DND-41 (cell line): ENCODE measurements at regions not wholly inside any gene's neighbourhood (a gene's known extent, or its start where the extent isn't known, plus 50 kb on each side); places are given as distances from the start of the nearest gene placed in this dataset.
A peak's percentile ranks its signal among the peaks of the same experiment; 100 is the strongest.

Experiments used
- ATAC-seq: fragments of 200-7000 bp; cut with Tn5 transposase; 3 replicates; pipeline ENCODE4 v1.9.1; 2021; ENCODE audit warnings: low read depth; ENCODE audit not compliant: insufficient read depth
- DNase-seq: peaks from one replicate; pipeline ENCODE4 v3.0.0-alpha.2; 2020
- H2AFZ ChIP-seq: 2 replicates; pipeline ENCODE4 v1.6.0; 2012; ENCODE audit warnings: low read depth, low read length
- H3K27ac ChIP-seq: 2 replicates; pipeline ENCODE4 v1.5.1; 2012; ENCODE audit warnings: low read length, inconsistent platforms
- H3K27me3 ChIP-seq: fragments of 200-600 bp; sonication (generic); 2 replicates; pipeline ENCODE4 v1.6.0; 2012; ENCODE audit warnings: low read length, mild to moderate bottlenecking, inconsistent platforms; ENCODE audit not compliant: insufficient read depth, poor library complexity
- H3K36me3 ChIP-seq: 2 replicates; pipeline ENCODE4 v1.5.1; 2012; ENCODE audit warnings: low read length, inconsistent platforms; ENCODE audit not compliant: insufficient read depth
- H3K4me1 ChIP-seq: 2 replicates; pipeline ENCODE4 v1.5.1; 2012; ENCODE audit warnings: mild to moderate bottlenecking, low read length; ENCODE audit not compliant: insufficient read depth
- H3K4me2 ChIP-seq: 2 replicates; pipeline ENCODE4 v1.6.0; 2012; ENCODE audit warnings: mild to moderate bottlenecking, moderate library complexity, low read length, inconsistent platforms; ENCODE audit not compliant: insufficient read depth
- H3K4me3 ChIP-seq, 2 experiments: fragments of 200-600 bp in 1 of 2; shearing (Covaris generic) in 1 of 2; 2 replicates each; pipeline ENCODE4 v1.5.1; 2012 to 2016; ENCODE audit warnings: inconsistent platforms in 2 of 2, low read length in 2 of 2, mild to moderate bottlenecking in 2 of 2, low read depth in 1 of 2, moderate library complexity in 1 of 2
- H3K79me2 ChIP-seq: 2 replicates; pipeline ENCODE4 v1.6.0; 2012; ENCODE audit warnings: low read length, inconsistent platforms; ENCODE audit not compliant: insufficient read depth
- H3K9ac ChIP-seq: 2 replicates; pipeline ENCODE4 v1.6.0; 2012; ENCODE audit warnings: low read depth, mild to moderate bottlenecking, inconsistent platforms, low read length, moderate library complexity
- H3K9me3 ChIP-seq: 2 replicates; pipeline ENCODE4 v1.5.1; 2012; ENCODE audit warnings: low read length, moderate library complexity, mild to moderate bottlenecking, inconsistent platforms; ENCODE audit not compliant: insufficient read depth, severe bottlenecking
- H4K20me1 ChIP-seq: 2 replicates; pipeline ENCODE4 v1.6.0; 2012; ENCODE audit warnings: low read length; ENCODE audit not compliant: insufficient read depth
- CTCF ChIP-seq: IDR thresholded peaks from 2 replicates; pipeline ENCODE4 v1.5.1; 2012; ENCODE audit warnings: borderline replicate concordance, low read length, moderate library complexity, mild to moderate bottlenecking; ENCODE audit not compliant: poor library complexity, severe bottlenecking; ENCODE audit errors: extremely low read depth
- EZH2 ChIP-seq: IDR thresholded peaks from 3 replicates; pipeline ENCODE4 v1.6.1; 2012; ENCODE audit warnings: borderline replicate concordance, low read depth, mild to moderate bottlenecking, moderate library complexity, low read length, inconsistent platforms; ENCODE audit not compliant: severe bottlenecking

DNA sequence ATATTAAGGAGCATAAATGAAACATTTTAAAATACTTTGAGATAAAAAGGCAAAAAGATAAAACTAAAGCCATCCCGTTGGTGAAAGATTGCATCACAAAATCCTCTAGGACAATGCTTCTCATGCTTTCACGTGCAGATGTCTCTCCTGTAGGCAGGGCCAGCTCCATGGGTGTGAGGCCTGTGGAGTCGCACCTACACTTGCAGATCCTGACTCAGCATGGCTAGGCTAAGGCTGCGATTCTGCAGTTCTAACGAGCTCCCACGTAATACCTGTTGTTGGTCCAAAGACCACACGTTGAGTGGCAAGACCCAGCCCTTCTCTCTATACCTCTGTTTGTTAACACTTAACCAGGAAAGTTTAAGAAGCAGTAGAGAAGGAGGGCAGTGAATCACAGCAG is 62.1 kb upstream of the CAPRIN1 start:
- Histone ChIP-seq H3K4me2 (no peak overlapping the region), H2AFZ (no peak overlapping the region), H3K9ac (no peak overlapping the region), H3K4me3 (no peak overlapping the region), H3K9me3 (no peaks in the 10 kb centered on the region), H4K20me1 (no peaks in the 10 kb centered on the region), H3K27me3 (no peaks in the 10 kb centered on the region), H3K36me3 (no peaks in the 10 kb centered on the region), H3K27ac (no peak overlapping the region), H3K4me1 (peaks cover 5% of the 10 kb centered on the region), H3K79me2 (no peaks in the 10 kb centered on the region)
- ATAC-seq (no peak), DNase-seq (no peak)
- TF ChIP-seq CTCF: no peak
- no peak for TF ChIP-seq EZH2

GRCh38 chr11:33988586-33989370 is 62.8 kb upstream of the CAPRIN1 start:
- DNase-seq: no peak
- no peak overlapping the region for H3K9ac ChIP-seq
- no peaks in the 10 kb centered on the region for H3K79me2 ChIP-seq
- H2AFZ ChIP-seq: no peak overlapping the region
- no peaks in the 10 kb centered on the region for H3K9me3 ChIP-seq
- H4K20me1 ChIP-seq: no peaks in the 10 kb centered on the region
- no peaks in the 10 kb centered on the region for H3K36me3 ChIP-seq
- H3K27me3 ChIP-seq: no peaks in the 10 kb centered on the region
- ATAC-seq: no peak
- H3K4me3 ChIP-seq: no peak overlapping the region
- no peak overlapping the region for H3K4me2 ChIP-seq
- TF ChIP-seq CTCF (no peak), EZH2 (no peak)
- H3K27ac ChIP-seq: no peak overlapping the region
- H3K4me1 ChIP-seq: peaks cover 5% of the 10 kb centered on the region

DNA sequence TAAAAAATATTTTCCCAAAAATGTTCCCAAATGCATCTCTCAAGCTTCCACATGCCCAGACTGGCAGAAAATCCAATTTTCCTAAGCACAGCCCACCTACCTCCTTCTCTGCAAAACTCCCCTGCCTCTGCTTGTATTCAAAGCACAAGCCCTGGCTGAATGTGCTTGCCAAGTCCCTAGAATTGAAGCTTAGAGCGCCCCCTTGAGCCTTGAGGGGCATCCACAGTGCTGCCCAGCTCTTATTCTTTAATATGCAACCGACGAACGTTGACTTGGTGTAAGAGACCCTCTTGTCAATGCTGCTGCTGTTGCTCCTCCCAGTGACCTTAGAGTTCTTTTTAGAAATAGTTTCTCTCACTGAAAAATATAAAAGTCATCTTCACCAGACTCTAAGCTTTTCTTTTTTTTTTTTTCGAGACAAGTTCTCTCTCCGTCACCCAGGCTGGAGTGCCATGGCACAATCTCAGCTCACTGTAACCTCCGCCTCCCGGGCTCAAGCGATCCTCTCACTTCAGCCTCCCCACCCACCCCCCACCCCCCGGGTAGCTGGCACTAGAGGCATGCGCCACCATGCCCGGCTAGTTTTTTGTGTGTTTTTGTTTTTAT is 63.5 kb upstream of the CAPRIN1 start:
- no peak overlapping the region for H2AFZ ChIP-seq
- no peak overlapping the region for H3K4me2 ChIP-seq
- H4K20me1 ChIP-seq: no peaks in the 10 kb centered on the region
- ATAC-seq: peak; percentile 86
- no peak overlapping the region for H3K4me3 ChIP-seq
- no peaks in the 10 kb centered on the region for H3K27me3 ChIP-seq
- H3K4me1 ChIP-seq: peaks cover 5% of the 10 kb centered on the region
- H3K9ac ChIP-seq: no peak overlapping the region
- no peaks in the 10 kb centered on the region for H3K79me2 ChIP-seq
- no peaks in the 10 kb centered on the region for H3K36me3 ChIP-seq
- DNase-seq: peak; percentile 58
- no peak overlapping the region for H3K27ac ChIP-seq
- no peaks in the 10 kb centered on the region for H3K9me3 ChIP-seq
- no peak for TF ChIP-seq EZH2
- TF ChIP-seq CTCF: peak; percentile 80
